ENCODE measurements at regions not wholly inside any gene's neighbourhood (a gene's known extent, or its start where the extent isn't known, plus 50 kb on each side); places are given as distances from the start of the nearest gene placed in this dataset.
A peak's percentile ranks its signal among the peaks of the same experiment; 100 is the strongest.
"Not testable (repeated sequence)": the region's sequence is repeated elsewhere in the genome, so short reads cannot be mapped to it uniquely, and the experiment has no call there.

- DNase-seq, result not testable (repeated sequence)
Observed at GRCh38 chr15:92827991-92828390, 72.1 kb upstream of the CHD2 start.

- DNase-seq, result no peak
Observed at GRCh38 chr15:92829875-92830274, 70.2 kb upstream of the CHD2 start.

GRCh38 chr15:92831336-92831654, 68.8 kb upstream of the CHD2 start:
- no peak for DNase-seq

GRCh38 chr15:92831655-92832328, 68.3 kb upstream of the CHD2 start:
- DNase-seq, result peak; percentile 92

GRCh38 chr15:92833106-92833433, 67.1 kb upstream of the CHD2 start:
- DNase-seq, result no peak

GRCh38 chr15:92833493-92834271, 66.4 kb upstream of the CHD2 start:
- no peak for DNase-seq

- no peak for DNase-seq
Observed at GRCh38 chr15:92839696-92840095, 60.4 kb upstream of the CHD2 start.

GRCh38 chr15:92840149-92840548, 60.0 kb upstream of the CHD2 start:
- no peak for DNase-seq

- no peak for DNase-seq
Observed at GRCh38 chr15:92843326-92843725, 56.8 kb upstream of the CHD2 start.

- DNase-seq, result no peak
Observed at GRCh38 chr15:92843814-92844213, 56.3 kb upstream of the CHD2 start.

- DNase-seq, result peak; percentile 68
Observed at GRCh38 chr15:92845126-92845508, 55.0 kb upstream of the CHD2 start.

GRCh38 chr15:92846741-92847140, 53.4 kb upstream of the CHD2 start:
- no peak for DNase-seq

GRCh38 chr15:92847841-92848240, 52.3 kb upstream of the CHD2 start:
- DNase-seq, result no peak

GRCh38 chr15:92848464-92848851, 51.7 kb upstream of the CHD2 start:
- no peak for DNase-seq

GRCh38 chr15:92848852-92849598, 51.1 kb upstream of the CHD2 start:
- peak; percentile 67 for DNase-seq

GRCh38 chr15:92850218-92850617, 49.9 kb upstream of the CHD2 start:
- peak; percentile 37 for DNase-seq
